IMR-90 (cell line): ENCODE measurements at regions not wholly inside any gene's neighbourhood (a gene's known extent, or its start where the extent isn't known, plus 50 kb on each side); places are given as distances from the start of the nearest gene placed in this dataset.

Experiments used
- ATAC-seq: fragments of 200-7000 bp; cut with Tn5 transposase; 2 replicates; pipeline ENCODE4 v1.9.1; 2020; ENCODE audit warnings: low read depth, mild to moderate bottlenecking, moderate library complexity
- BruUV-seq: library from RNA; stranded (reverse); fragments of 400-500 nt; replicated peaks from 2 replicates; lab custom pipeline; 2021; lab: Mats Ljungman, UMichigan
- CTCF ChIA-PET: fragments of 300-600 bp; formaldehyde crosslinking; extraction: SDS; loops from one replicate; lab custom pipeline; 2021; ENCODE audit warnings: antibody characterized with exemption; lab: Yijun Ruan, JAX
- POLR2A ChIA-PET: fragments of 300-600 bp; sonication (Branson Sonifier 250); formaldehyde crosslinking; loops from one replicate; lab custom pipeline; 2022; ENCODE audit warnings: antibody characterized with exemption; ENCODE audit not compliant: unreplicated experiment; lab: Charles Lee
- DNase-seq: peaks from one replicate; pipeline ENCODE4 v3.0.0; 2013
- H2AFZ ChIP-seq: replicated peaks from 2 replicates; pipeline ENCODE3; 2013; ENCODE audit warnings: low read length, mild to moderate bottlenecking; ENCODE audit not compliant: poor library complexity
- H2AK5ac ChIP-seq: 2 replicates; pipeline ENCODE4 v1.6.1; 2013; ENCODE audit warnings: low read depth, low read length, inconsistent platforms
- H2AK9ac ChIP-seq: replicated peaks from 2 replicates; pipeline ENCODE3; 2013; ENCODE audit warnings: mild to moderate bottlenecking, low read depth, low read length, moderate library complexity; ENCODE audit not compliant: poor library complexity
- H2BK120ac ChIP-seq: 2 replicates; pipeline ENCODE4 v1.6.1; 2013; ENCODE audit warnings: low read depth, low read length, inconsistent platforms
- H2BK15ac ChIP-seq: 3 replicates; pipeline ENCODE4 v1.6.1; 2013; ENCODE audit warnings: low read depth, low read length, inconsistent platforms
- H2BK20ac ChIP-seq: 2 replicates; pipeline ENCODE4 v1.6.1; 2013; ENCODE audit warnings: low read depth, mild to moderate bottlenecking, inconsistent platforms, low read length, moderate library complexity
- H2BK5ac ChIP-seq: 2 replicates; pipeline ENCODE4 v1.6.1; 2013; ENCODE audit warnings: mild to moderate bottlenecking, low read depth, low read length, inconsistent platforms; ENCODE audit not compliant: poor library complexity, severe bottlenecking
- H3K14ac ChIP-seq: replicated peaks from 2 replicates; pipeline ENCODE4 v1.6.1; 2013; ENCODE audit warnings: low read depth, low read length, inconsistent platforms
- H3K18ac ChIP-seq: 2 replicates; pipeline ENCODE4 v1.6.1; 2013; ENCODE audit warnings: low read depth, low read length, control low read depth
- H3K23ac ChIP-seq: 2 replicates; pipeline ENCODE4 v1.6.1; 2013; ENCODE audit warnings: low read depth, low read length, inconsistent platforms
- H3K27ac ChIP-seq: 2 replicates; pipeline ENCODE4 v1.5.1; 2013; ENCODE audit warnings: mild to moderate bottlenecking, control low read depth, low read length; ENCODE audit not compliant: insufficient read depth
- H3K27me3 ChIP-seq: 2 replicates; pipeline ENCODE4 v1.6.1; 2013; ENCODE audit warnings: low read length; ENCODE audit not compliant: control insufficient read depth, insufficient read depth
- H3K36me3 ChIP-seq: 2 replicates; pipeline ENCODE4 v1.6.1; 2013; ENCODE audit warnings: low read length, mixed read lengths; ENCODE audit not compliant: control insufficient read depth, insufficient read depth
- H3K4ac ChIP-seq: 2 replicates; pipeline ENCODE4 v1.6.1; 2013; ENCODE audit warnings: low read depth, low read length, inconsistent platforms
- H3K4me1 ChIP-seq: 2 replicates; pipeline ENCODE4 v1.6.1; 2013; ENCODE audit warnings: low read length, mixed read lengths; ENCODE audit not compliant: control insufficient read depth, insufficient read depth
- H3K4me2 ChIP-seq: 2 replicates; pipeline ENCODE4 v1.6.1; 2013; ENCODE audit warnings: low read depth, mild to moderate bottlenecking, control low read depth, low read length, moderate library complexity
- H3K4me3 ChIP-seq: 2 replicates; pipeline ENCODE4 v1.5.1; 2013; ENCODE audit warnings: low read depth, mild to moderate bottlenecking, control low read depth, low read length, moderate library complexity; ENCODE audit not compliant: insufficient read depth
- H3K56ac ChIP-seq: 2 replicates; pipeline ENCODE4 v1.6.1; 2013; ENCODE audit warnings: low read length, inconsistent platforms; ENCODE audit not compliant: insufficient read depth; ENCODE audit errors: extremely low read depth
- H3K79me1 ChIP-seq, 2 experiments: 2 replicates each; pipeline ENCODE4 v1.6.1; 2013; ENCODE audit warnings: low read length in 2 of 2, inconsistent platforms in 1 of 2, low read depth in 1 of 2
- H3K9ac ChIP-seq: 2 replicates; pipeline ENCODE4 v1.6.1; 2013; ENCODE audit warnings: low read depth, low read length, control low read depth
- H3K9me1 ChIP-seq: 2 replicates; pipeline ENCODE4 v1.6.1; 2013; ENCODE audit warnings: low read length, inconsistent platforms; ENCODE audit not compliant: insufficient read depth
- H3K9me3 ChIP-seq: 2 replicates; pipeline ENCODE4 v1.6.1; 2013; ENCODE audit warnings: low read length; ENCODE audit not compliant: control insufficient read depth, insufficient read depth
- H4K20me1 ChIP-seq: 2 replicates; pipeline ENCODE4 v1.6.1; 2013; ENCODE audit warnings: low read length, inconsistent platforms; ENCODE audit not compliant: insufficient read depth
- H4K5ac ChIP-seq: 2 replicates; pipeline ENCODE4 v1.6.1; 2013; ENCODE audit warnings: mild to moderate bottlenecking, low read depth, low read length, control low read depth
- H4K8ac ChIP-seq, 2 experiments: 2 replicates each; pipeline ENCODE4 v1.6.1; 2013; ENCODE audit warnings: low read depth in 2 of 2, low read length in 2 of 2, control low read depth in 1 of 2, inconsistent platforms in 1 of 2
- H4K91ac ChIP-seq: 2 replicates; pipeline ENCODE4 v1.6.1; 2013; ENCODE audit warnings: low read depth, low read length, inconsistent platforms; ENCODE audit not compliant: insufficient read depth
- BHLHE40 ChIP-seq: fragments of 150-350 bp; IDR thresholded peaks from 2 replicates; pipeline ENCODE4 v1.6.1; 2016; ENCODE audit warnings: mild to moderate bottlenecking, low read depth, low read length
- MAFK ChIP-seq: IDR thresholded peaks from 2 replicates; pipeline ENCODE4 v1.6.1; 2012; ENCODE audit warnings: low read depth, low read length, improper control_type of control experiment
- RAD21 ChIP-seq: IDR thresholded peaks from 2 replicates; pipeline ENCODE4 v1.6.1; 2012; ENCODE audit warnings: low read length, improper control_type of control experiment
- RCOR1 ChIP-seq: IDR thresholded peaks from 2 replicates; pipeline ENCODE4 v1.6.1; 2012; ENCODE audit warnings: mild to moderate bottlenecking, low read length, improper control_type of control experiment; ENCODE audit not compliant: insufficient replicate concordance
- RFX5 ChIP-seq: IDR thresholded peaks from 2 replicates; pipeline ENCODE4 v1.8.0; 2012; ENCODE audit warnings: low read depth, mild to moderate bottlenecking, low read length, moderate library complexity
- SMC3 ChIP-seq: fragments of 150-350 bp; IDR thresholded peaks from 2 replicates; pipeline ENCODE4 v1.6.1; 2016; ENCODE audit warnings: low read depth, mild to moderate bottlenecking, antibody characterized with exemption, low read length, moderate library complexity
- WGBS, 2 experiments: methylation state at CpG; one replicate each; pipeline versions ENCODE4 v1.1.5 to v1.1.7; 2013; ENCODE audit warnings: missing lambda C conversion rate in 2 of 2; ENCODE audit not compliant: insufficient read length in 1 of 2; ENCODE audit errors: extremely low coverage in 2 of 2; 5-methylcytosine and 5-hydroxymethylcytosine counted together
- dilution Hi-C: fragments of 300-500 bp; cut with HindIII; formaldehyde crosslinking; loops from one replicate; pipeline ENCODE4 v1.14.3; 2018; ENCODE audit warnings: low sequenced_read_pairs; ENCODE audit not compliant: unreplicated experiment
- in situ Hi-C: fragments of 300-500 bp; cut with MboI; formaldehyde crosslinking; loops from 3 replicates; pipeline ENCODE4 v1.14.3; 2019; ENCODE audit warnings: low sequenced_read_pairs, inconsistent platforms, mixed read lengths
- intact Hi-C: fragments of 100-400 bp; cut with micrococcal nuclease; formaldehyde crosslinking; loops from 2 replicates; pipeline ENCODE4 v1.10.0; 2022

DNA sequence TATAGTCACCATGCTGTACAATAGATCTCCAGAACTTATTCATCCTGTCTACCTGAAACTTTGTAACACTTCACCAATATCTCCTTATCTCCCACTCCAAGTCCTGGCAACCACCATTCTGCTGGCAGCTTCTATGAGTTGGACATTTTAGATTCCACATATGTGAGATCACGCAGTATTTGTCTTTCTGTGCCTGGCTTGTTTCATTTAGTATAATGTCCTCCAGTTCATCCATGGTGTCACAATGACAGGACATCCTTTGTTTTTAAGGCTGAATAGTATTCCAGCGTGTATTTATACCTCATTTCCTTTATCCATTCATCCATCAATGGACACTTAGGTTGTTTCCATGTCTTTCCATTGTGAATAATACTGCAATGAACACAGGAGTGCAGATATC, 198.7 kb downstream of the QDPR start:
- Histone ChIP-seq H4K91ac (no peak overlapping the region), H4K20me1 (no peaks in the 10 kb centered on the region), H3K18ac (no peak overlapping the region), H3K4me1 (peaks cover 11% of the 10 kb centered on the region), H3K36me3 (no peaks in the 10 kb centered on the region), H2BK20ac (peak overlapping the region; percentile 9; the same call in 1 of the 2 replicates), H3K23ac (no peak overlapping the region), H3K14ac (0 out of 2 replicates have a peak overlapping the region, but pooled peaks have one; percentile 29), H2BK15ac (peak overlapping the region; percentile 86; the same call in 1 of the 3 replicates), H2AK5ac (no peak overlapping the region), H3K27ac (no peak overlapping the region), H3K9me3 (no peaks in the 10 kb centered on the region), H4K5ac (no peak overlapping the region), H3K4me2 (no peak overlapping the region), H3K79me1 (no peaks in the 10 kb centered on the region), H2AFZ (no peak overlapping the region), H2BK120ac (no peak overlapping the region), H3K56ac (no peak overlapping the region), H3K27me3 (no peaks in the 10 kb centered on the region), H3K4me3 (no peak overlapping the region), H2BK5ac (no peak overlapping the region), H3K9me1 (peaks cover 6% of the 10 kb centered on the region), H2AK9ac (no peak overlapping the region), H3K4ac (no peak overlapping the region), H3K9ac (no peak overlapping the region), H4K8ac (no peak overlapping the region)
- in situ Hi-C loops, result loop anchor here (25.0 kb wide), 1 partner anchor 401 kb away; no protein-coding TSS in a partner anchor
- POLR2A ChIA-PET, result no interaction called here
- dilution Hi-C loops, result no loop called here
- ATAC-seq, result no peak
- BruUV-seq, result no TSS peak
- no peak for TF ChIP-seq MAFK
- TF ChIP-seq RAD21, result no peak
- TF ChIP-seq RCOR1, result no peak
- no peak for TF ChIP-seq BHLHE40
- no peak for TF ChIP-seq SMC3
- TF ChIP-seq RFX5, result no peak
- no CpG with 5 or more reads among the region's 2 CpGs for WGBS, 2 experiments
- CTCF ChIA-PET, result interaction anchor here (1.0 to 1.2 kb wide), 2 partner anchors 11 to 1023 kb away, joined by 3 to 4 read pairs; no protein-coding TSS in a partner anchor
- intact Hi-C loops, result no loop called here
- DNase-seq, result no peak
